Brain microvascular endothelial cell (primary cell): ENCODE measurements at regions not wholly inside any gene's neighbourhood (a gene's known extent, or its start where the extent isn't known, plus 50 kb on each side); places are given as distances from the start of the nearest gene placed in this dataset.

ENCODE experiments used
- DNase-seq: peaks from one replicate; pipeline ENCODE4 v3.0.0-alpha.2; 2020
- H3K27ac ChIP-seq: fragments of 250-450 bp; sonication (Bioruptor Pico); 2 replicates; pipeline ENCODE4 v1.5.1; 2020; ENCODE audit warnings: mild to moderate bottlenecking, moderate library complexity
- H3K27me3 ChIP-seq: fragments of 250-450 bp; sonication (Bioruptor Pico); replicated peaks from 2 replicates; pipeline ENCODE4 v1.5.1; 2020; ENCODE audit warnings: mild to moderate bottlenecking
- H3K36me3 ChIP-seq: fragments of 250-450 bp; sonication (Bioruptor Pico); replicated peaks from 2 replicates; pipeline ENCODE4 v1.5.1; 2020; ENCODE audit warnings: mild to moderate bottlenecking
- H3K4me3 ChIP-seq: 2 replicates; pipeline ENCODE4 v1.5.1; 2011; ENCODE audit warnings: low read depth, mild to moderate bottlenecking, control low read depth, low read length, moderate library complexity
- in situ Hi-C: cut with HindIII; loops from 2 replicates; pipeline ENCODE4 v1.10.0; 2017; ENCODE audit warnings: low sequenced_read_pairs, low pct_ligation_motif_present
- TF ChIP-seq, protein P1 (sequence below): IDR thresholded peaks from 2 replicates; pipeline ENCODE4 v1.5.1; 2011; ENCODE audit warnings: low read depth, mild to moderate bottlenecking, moderate library complexity, low read length, control low read depth, inconsistent platforms; ENCODE audit errors: missing control alignments

DNA sequence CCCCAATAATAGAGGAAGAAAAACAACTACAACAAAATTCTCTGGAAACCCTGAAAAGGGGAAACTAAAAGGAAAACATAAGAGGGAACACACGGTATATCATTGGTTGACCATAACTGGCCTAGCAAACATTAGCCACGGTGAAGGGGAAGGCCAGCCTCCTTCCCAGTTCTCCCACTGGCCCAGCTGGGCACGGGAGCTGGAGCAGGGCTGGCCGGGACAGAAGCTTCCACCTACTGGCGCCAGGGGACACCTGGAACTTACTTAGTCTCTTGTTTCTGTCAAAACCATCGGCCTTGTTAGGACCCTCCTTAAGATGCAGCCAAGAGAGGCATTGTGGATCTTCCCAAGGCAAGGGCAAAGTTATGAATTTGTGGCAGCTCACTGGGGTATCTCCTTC is 56.1 kb upstream of the DLGAP1 start:
- Histone ChIP-seq H3K27me3 (no peaks in the 10 kb centered on the region), H3K36me3 (no peaks in the 10 kb centered on the region), H3K27ac (no peak overlapping the region), H3K4me3 (no peak overlapping the region)
- no peak for DNase-seq
- in situ Hi-C loops: no loop called here
- TF ChIP-seq, protein P1, sequence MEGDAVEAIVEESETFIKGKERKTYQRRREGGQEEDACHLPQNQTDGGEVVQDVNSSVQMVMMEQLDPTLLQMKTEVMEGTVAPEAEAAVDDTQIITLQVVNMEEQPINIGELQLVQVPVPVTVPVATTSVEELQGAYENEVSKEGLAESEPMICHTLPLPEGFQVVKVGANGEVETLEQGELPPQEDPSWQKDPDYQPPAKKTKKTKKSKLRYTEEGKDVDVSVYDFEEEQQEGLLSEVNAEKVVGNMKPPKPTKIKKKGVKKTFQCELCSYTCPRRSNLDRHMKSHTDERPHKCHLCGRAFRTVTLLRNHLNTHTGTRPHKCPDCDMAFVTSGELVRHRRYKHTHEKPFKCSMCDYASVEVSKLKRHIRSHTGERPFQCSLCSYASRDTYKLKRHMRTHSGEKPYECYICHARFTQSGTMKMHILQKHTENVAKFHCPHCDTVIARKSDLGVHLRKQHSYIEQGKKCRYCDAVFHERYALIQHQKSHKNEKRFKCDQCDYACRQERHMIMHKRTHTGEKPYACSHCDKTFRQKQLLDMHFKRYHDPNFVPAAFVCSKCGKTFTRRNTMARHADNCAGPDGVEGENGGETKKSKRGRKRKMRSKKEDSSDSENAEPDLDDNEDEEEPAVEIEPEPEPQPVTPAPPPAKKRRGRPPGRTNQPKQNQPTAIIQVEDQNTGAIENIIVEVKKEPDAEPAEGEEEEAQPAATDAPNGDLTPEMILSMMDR: no peak

DNA sequence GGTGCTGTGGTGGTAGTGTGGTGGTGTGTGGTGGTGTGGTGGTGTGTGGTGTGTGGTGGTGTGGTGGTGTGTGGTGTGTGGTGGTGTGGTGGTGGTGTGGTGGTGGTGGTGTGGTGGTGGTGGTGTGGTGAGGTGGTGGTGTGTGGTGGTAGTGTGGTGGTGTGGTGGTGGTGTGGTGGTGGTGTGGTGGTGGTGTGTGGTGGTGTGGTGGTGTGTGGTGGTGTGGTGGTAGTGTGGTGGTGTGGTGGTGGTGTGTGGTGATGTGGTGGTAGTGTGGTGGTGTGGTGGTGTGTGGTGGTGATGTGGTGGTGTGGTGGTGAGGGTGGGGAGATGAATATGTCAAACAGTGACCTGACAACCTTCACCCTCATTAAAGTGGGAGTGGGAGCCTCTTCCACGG is 55.6 kb upstream of the DLGAP1 start:
- TF ChIP-seq, protein P1: no peak
- H3K36me3 ChIP-seq: no peaks in the 10 kb centered on the region
- no peak overlapping the region for H3K4me3 ChIP-seq
- no peaks in the 10 kb centered on the region for H3K27me3 ChIP-seq
- in situ Hi-C loops: no loop called here
- DNase-seq: no peak
- no peak overlapping the region for H3K27ac ChIP-seq

DNA sequence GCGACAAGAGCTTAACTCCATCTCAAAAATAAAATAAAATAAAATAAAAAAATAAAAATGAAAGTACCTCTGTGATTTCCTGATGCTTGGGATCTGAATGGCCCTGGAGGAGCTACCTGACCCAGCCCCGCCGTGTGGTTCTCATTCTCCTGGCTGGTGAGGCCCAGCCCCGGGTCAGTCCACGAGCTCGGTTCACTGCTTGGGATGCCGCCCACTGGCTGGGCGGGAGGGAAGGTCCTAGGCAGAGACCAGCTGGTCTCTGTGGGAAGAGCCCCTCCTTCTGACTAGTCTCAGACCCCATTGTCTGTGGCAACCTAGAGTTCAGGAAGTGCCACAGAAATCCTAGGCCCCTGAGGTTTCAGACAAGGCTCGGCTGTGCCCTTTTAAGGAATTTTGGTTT is 55.1 kb upstream of the DLGAP1 start:
- H3K4me3 ChIP-seq: no peak overlapping the region
- TF ChIP-seq, protein P1: no peak
- in situ Hi-C loops: no loop called here
- H3K36me3 ChIP-seq: no peaks in the 10 kb centered on the region
- H3K27me3 ChIP-seq: no peaks in the 10 kb centered on the region
- H3K27ac ChIP-seq: no peak overlapping the region
- DNase-seq: no peak
